GM12891 (cell line): ENCODE measurements at regions not wholly inside any gene's neighbourhood (a gene's known extent, or its start where the extent isn't known, plus 50 kb on each side); places are given as distances from the start of the nearest gene placed in this dataset.

Experiments
- POLR2A ChIP-seq: IDR thresholded peaks from 2 replicates; pipeline ENCODE4 v1.6.1; 2011; ENCODE audit warnings: low read depth, low read length, control low read depth
- POLR2AphosphoS5 ChIP-seq: IDR thresholded peaks from 2 replicates; pipeline ENCODE4 v1.6.1; 2011; ENCODE audit warnings: low read depth, low read length, control low read depth
- POU2F2 ChIP-seq: IDR thresholded peaks from 2 replicates; pipeline ENCODE4 v1.6.1; 2011; ENCODE audit warnings: low read depth, mild to moderate bottlenecking, control low read depth, low read length, moderate library complexity
- SPI1 ChIP-seq: IDR thresholded peaks from 2 replicates; pipeline ENCODE4 v1.6.1; 2011; ENCODE audit warnings: low read depth, low read length, control low read depth
- TAF1 ChIP-seq: IDR thresholded peaks from 2 replicates; pipeline ENCODE4 v1.6.1; 2011; ENCODE audit warnings: low read depth, low read length, control low read depth

- TF ChIP-seq POLR2A: no peak
- no peak for TF ChIP-seq SPI1
- TF ChIP-seq TAF1: no peak
- no peak for TF ChIP-seq POLR2AphosphoS5
- no peak for TF ChIP-seq POU2F2
Observed at GRCh38 chr4:72954811-72955210, 114.7 kb downstream of the COX18 start.
